ENCODE measurements at regions not wholly inside any gene's neighbourhood (a gene's known extent, or its start where the extent isn't known, plus 50 kb on each side); places are given as distances from the start of the nearest gene placed in this dataset.
"Not testable (repeated sequence)": the region's sequence is repeated elsewhere in the genome, so short reads cannot be mapped to it uniquely, and the experiment has no call there.

DNA sequence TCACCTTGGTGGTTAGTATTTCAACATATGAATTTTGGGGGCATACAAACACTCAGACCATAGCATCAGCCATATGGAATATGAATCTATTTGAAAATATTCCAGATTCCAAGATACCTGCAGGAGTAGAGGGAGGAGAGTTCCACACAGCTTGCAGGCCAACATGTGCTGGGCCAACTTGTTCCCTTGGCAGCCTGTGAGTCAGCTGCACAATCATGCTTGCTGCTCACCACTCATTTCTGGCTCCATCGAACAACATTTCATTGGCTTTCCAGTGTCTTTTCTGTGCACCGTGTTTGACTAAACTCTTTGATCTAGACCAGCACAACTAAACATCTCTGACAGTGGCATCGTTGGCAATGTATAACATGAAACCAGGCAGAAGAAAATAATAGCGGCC, 282.5 kb upstream of the RASGEF1B start:
- DNase-seq: no peak

DNA sequence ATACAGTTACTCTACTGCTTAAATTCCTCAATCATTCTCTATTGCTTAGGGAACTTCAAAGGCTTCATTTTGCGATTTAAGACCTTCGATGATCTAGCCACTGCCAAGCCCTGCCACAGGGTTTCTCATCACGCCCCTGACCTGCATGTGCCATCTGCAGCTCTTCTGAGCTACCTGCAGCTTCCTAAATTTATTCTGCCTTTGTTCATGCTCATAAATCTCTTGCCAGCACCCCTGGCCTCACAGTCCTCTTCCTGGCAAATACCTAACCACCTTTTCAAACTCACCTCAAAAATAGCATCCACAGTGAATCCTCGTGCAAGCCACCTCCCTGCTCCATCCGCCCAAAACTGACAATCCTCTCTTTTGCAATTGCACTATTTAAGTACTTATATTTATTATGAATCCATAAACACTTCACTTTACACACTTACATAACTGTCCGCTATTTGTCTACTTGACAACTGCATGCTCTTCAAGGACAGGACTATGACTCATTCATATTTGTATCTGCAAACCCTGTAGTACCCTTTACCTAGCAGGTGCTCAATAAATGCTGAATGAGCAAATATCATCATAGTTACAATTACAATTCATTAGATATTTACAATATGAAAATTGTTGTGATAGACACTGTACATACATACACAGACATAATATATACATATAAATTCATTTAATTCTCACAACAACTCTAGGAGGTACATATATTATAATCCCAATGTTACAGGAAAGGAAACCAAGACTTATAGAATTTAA, 280.0 kb upstream of the RASGEF1B start:
- no peak for DNase-seq

DNA sequence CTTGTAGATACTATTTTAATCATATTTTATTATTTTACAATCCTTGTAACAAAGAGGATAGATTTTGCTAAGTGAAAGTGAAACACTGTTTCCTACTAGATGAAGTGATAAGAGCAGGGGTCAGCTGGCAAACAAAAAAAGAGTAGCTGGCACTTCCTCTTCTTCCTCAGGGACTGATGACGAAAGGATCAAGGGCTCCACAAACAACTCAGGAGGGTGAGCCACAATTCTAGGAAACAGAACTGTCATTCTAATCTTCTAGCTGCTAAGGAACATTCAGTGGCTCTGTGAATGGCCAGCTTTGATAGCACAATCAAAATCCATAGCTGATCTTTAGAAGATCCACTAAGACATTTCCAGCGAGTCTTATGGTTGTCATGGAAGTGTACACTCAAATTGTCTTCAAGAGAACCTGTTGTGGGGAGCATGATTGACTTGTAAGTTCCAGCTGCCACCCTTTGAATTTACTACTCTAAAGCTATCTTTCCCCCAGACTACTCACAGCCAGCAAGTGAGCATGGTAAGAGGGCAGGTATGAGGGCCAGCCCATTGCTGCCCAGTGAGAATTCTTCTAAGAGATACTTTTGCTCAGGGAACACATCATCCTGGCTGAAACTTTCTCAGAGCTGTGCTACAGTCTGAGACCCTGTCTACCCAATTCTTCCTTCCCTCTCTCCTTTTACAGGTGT, 275.7 kb upstream of the RASGEF1B start:
- no peak for DNase-seq

DNA sequence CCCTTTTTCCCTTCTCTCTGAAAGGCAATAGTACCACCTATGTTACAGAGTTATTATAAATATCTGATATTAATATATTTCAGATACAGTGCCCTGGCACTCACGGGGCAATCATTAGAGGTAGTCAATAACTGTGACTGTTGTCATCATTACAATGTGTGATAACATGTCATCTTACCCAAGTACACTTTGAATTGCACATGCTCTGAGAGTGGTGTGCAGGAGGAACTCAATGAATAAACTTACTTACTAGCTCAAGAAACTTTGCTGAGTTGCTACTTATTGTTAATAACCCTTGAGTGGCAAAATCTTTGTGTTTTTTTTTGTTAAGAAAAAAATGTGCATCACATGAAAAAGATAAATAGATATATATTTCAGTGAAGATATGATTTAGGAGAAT, 275.1 kb upstream of the RASGEF1B start:
- no peak for DNase-seq

DNA sequence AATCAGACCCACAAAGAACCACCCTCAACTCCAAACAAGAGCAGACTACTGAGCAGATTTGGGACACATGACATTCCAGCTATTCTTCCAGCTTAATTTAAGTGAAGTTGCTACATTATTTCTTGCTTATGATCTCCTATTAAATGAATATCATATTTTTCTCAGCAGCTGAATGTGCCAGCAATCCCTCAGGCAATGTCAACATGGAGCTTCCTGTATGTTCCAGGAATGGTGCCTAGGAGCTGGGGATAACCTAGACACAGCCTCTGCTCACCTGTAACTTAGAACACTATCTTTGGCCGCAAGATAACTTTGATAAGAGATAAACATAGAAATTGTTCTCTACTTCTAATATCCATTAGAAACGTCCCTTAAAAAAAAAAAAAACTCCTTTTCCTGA, 274.4 kb upstream of the RASGEF1B start:
- no peak for DNase-seq

DNA sequence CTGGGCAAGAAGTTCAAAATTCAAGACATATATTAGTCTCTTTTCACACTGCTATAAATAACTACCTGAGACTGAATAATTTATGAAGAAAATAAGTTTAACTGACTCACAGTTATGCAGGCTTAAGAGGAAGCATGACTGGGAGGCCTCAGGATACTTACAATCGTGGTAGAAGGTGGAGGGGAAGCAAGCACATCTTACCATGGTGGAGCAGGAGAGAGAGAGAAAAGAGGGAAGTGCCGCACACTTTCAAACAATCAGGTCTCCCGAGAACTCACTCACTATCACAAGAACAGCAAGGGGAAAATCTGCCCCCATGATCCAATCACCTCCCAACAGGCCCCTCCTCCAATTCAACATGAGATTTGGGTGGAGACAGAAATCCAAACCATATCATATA, 273.3 kb upstream of the RASGEF1B start:
- DNase-seq: no peak

DNA sequence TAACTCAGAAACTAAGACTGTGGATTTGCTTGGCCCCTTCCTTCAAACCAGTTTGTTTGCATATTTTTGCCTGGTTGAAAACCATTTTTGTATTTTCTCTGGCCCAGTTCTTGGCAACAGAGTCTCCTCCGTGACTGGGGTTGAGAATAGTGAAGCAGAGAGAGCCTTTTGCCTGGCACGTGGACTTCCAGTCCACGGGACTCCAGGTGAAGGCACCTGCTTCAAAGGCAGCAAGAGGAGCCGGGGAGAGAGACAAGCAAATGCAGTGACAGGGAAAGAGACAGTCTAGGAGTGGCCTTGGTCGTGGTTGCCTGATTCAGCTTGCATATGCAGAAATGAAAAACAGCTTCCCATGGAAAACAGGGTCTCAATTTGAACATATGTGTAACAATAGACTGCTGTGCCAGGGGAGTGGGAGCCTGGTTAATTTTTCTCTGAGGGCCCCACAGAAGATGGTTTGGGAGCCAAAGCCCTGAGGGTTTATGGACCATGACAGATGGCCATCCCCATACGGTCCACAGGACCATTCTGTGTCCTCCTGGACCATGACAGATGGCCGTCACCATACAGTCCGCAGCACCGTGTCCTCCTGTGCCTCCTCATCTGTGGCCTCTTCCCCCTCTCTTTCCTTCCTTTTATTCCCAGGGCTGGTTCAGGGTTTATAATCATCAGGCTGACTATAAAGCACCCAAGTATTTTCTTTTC, 272.2 kb upstream of the RASGEF1B start:
- no peak for DNase-seq

DNA sequence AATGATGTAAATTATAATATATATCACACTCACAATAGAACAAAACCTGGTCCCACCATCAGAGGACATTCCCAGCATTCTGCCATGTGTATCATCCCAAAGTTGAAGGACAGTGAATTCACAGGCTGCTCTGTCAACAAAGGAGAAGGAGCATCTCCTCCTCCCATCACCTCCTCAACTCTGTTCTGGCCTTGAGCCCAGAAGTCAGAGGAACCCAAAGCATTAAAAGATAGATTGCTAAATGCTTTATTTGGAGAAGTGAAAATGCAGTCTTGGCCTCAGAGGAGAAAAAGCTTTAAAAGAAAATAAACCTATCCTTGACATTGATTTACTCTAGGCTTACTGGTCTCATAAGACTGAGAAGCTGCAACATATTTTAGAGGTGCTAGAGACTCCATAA, 268.8 kb upstream of the RASGEF1B start:
- DNase-seq: no peak

DNA sequence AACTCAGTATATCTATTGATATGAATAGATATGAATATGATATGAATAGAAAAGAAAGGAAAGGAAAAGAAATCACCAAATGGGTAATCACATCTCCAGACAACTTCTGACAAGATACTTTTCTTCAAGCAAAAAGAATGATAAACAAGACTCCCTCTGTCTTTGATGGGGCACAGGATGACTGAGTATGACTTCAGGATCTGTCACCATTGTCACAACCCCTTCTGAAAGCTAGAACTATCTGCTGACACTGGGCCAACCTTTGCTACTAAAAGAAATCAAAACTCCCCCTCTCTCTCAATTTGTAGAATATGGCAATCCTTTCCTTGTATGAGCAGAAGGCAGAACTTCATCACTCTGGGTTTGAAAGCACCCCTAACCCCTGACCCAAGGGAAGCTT, 267.2 kb upstream of the RASGEF1B start:
- DNase-seq: no peak

DNA sequence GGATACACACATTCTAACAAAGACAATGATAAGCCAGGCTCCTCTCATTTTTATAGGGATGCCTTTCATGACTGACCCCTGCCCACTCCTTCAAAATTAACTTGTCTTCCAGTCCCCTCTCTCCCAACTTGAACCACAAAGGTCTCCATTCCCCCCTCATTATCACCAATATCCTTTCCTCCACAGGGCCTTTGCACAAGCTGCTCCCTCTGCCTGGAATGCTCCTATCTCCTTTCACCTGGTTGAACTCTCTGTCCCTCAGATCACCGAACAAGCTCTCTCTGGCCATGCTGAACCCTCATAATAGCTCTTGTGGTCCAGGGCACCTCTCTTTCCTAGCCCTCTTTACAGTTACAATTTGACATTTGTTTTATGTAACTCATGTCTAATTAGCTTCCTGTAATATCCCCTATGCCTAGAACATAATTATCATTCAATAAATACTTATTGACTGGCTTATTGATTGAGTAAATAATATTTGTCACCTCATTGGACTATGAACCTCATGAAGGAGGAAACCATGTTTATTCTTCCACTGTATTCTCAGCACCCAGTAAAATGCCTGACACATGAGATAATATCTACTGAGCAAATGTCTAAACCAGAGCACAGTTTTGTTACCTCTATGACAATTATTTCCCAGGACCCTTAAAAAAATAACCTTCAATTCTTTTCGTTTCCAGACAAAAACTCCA, 266.3 kb upstream of the RASGEF1B start:
- no peak for DNase-seq

DNA sequence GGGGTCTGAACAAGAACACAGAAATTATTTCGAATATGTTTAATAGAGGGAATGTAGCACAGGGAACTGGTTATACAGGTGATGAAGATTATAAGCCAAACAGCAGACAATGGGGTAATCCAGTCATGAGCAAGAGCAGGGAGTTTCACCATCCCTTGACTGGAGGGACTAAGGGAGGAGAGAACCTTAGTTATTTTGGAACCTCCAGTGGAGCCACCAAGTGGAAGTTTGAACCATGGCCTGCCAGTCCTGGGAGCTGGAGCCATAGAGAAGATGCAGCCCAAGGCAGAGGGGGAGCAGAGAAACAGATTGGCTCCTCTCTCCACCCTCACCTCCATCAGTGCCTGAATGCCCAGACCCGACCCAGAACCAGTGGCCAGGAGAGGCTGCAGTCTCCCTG, 264.6 kb upstream of the RASGEF1B start:
- DNase-seq: no peak

DNA sequence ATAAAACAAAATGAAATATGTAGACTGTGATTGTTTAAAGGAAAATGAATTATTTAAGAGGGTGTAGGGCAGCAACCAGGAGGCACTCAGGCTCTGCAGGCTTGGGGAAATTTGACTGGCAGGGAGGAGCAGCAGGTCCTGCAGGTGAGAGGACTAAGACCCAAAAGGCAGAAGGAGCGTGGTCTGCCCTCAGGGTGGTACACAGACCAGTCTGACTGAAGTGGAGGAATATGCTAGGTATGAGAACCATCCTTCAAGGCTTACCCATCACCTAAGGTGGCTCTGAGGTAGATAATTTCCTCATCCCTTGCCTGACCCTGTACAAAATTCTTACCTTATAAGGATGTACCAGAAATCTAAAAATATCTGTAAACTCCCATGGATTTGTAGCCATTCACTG, 261.3 kb upstream of the RASGEF1B start:
- no peak for DNase-seq

DNA sequence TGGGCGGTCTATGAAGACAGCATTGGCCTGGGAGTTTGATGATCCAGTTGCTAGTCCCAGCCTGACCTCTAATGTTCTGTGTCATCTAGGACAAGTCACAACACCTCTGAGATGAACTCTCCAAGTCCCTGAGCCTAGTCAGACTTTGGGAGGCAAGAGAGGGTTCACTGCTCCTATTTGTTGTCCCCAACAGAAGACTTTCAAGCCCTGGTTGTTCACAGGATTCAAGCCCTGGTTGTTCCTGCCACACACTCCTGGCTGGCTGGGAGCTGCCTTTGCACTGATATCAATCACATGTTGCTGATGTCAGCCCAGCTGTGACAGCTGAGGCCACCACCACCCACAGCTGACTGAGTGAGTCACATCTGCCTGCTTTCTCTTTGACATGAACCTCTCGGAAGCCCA, 253.2 kb upstream of the RASGEF1B start:
- peak; percentile 59 for DNase-seq

DNA sequence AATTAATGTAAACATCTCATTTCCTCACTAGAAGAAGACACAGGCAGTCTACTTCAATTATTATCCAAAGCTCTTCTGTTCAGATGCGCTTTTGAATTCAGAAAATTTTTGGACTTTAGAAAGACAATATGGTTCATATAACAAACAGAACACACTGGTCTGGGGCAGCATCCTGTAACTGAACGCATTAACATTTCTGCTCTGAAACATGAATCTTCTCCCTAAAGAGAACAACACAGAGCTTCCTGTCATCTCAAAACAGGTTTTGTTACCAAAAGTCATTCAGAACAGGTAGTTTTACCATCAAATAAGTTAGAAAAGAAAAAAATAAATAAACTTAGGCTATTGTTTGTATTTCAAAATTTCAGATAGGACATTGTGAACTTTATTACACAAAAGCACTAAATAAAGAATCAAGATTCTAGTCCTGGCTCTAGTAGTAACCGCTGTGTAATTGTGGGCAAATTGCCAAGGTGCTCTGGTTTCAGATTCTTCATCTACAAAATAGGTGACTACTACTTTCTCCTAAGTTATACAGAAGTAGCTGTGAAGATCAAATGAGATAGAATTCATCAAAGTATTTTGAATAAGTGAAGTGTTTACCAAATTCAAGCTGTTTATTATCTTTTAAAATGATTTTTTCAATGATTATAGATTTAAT, 252.3 kb upstream of the RASGEF1B start:
- no peak for DNase-seq

DNA sequence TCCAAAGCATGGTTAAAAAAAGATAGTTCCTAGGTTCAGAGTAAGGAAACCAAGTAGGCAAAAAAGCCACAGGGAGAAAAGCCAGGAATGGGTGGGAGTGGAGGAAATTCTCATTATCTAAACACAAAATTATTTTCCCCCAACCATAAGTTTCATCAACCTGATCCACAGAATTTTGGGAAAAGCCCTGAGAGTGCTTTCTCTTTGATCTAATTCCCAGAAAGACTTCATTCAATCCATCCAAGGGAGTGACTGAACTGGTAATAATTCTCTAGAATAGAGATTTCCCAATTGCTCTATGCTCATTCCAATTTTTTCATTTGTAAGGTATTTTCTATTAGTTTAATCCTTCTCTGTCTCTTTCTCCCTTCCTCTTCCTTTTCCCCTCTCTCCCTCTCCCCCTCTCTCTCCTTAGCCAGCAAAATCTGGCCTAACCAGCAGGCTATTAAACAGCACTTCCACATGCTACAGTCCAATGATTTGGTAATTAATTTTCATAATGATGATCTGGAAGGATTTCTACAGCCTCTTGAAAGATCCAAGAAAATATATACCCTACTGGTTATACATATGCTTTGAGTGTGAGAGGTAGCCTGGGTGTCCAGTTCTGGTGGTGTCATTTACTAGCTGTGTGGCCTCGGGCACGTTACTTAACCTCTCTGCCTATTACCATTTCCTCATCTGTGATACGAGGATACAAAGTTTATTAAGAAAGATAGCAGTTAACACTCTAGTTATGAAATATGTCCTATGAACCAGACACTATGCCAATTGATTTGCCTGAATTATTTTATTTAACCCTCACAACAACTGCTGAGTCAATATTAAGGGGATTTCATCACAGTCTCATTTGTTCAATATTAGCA, 251.5 kb upstream of the RASGEF1B start:
- no peak for DNase-seq

DNA sequence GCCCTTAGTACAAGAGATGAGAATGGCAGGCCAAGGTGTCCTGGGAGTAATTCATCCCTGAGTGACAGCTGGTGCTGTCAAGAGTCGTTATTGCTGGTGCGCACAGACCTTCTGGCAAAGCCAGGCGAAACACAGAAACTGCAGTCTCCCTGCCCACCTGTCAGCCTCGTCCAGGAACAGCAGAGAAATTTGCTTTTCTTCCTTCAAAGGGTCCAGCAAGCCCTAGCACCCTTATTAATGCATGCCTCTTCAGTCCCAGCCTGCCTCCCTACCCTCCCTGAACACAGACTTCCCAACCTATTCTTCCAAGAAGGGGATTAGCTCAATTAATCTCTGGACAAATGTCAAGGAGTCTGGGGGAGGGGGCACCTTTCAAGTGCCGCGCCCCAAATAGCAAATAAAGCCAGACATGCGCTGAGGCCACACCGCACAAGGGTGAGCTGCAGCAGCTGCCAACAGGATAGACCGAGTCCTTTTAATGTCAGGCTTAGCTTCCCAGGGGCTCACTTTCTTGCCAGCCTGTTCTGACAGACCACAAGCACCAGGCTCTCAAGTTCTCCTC, 250.7 kb upstream of the RASGEF1B start:
- no peak for DNase-seq

DNA sequence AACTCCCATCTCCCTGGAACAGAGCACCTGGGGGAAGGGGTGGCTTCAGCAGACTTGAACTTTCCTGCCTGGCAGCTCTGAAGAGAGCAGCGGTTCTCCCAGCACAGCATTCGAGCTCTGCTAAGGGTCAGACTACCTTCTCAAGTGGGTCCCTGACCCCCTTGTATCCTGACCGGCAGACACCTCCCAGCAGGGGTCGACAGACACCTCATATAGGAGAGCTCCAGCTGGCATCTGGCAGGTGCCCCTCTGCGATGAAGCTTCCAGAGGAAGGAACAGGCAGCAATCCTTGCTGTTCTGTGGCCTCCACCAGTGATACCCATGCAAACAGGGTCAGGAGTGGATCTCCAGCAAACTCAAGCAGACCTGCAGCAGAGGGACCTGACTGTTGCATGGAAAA, 244.1 kb upstream of the RASGEF1B start:
- DNase-seq: no peak

DNA sequence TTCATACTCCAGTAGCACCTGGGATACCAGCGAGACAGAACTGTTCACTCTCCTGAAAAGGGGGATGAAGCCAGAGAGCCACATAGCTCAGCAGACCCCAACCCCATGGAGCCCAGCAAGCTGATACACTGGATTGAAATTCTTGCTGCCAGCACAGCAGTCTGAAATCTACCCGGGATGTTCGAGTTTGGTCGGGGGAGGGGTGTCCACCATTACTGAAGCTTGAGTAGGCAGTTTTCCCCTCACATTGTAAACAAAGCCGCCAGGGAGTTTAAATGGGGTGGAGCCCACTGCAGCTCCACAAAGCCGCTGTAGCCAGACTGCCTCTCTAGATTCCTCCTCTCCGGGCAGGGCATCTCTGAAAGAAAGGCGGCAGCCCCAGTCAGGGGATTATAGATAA, 243.7 kb upstream of the RASGEF1B start:
- not testable (repeated sequence) for DNase-seq

DNA sequence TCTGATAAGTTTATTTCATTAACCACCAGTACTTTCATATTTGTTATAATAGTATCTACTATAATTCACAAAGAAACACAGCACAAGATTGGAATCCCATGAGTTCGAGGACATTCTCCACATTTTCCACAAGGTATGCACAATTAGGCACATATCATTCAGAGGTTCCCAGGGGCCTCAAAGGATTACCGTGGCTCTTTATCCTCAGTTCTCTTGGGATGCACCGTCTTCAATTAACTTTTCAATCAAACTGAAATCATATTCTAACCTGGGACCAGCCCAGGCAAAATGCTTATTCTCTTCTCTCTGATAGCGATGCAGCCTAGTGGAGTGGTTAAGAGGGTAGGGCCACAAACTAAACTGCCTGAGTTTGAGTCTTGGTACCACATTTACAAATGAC, 242.6 kb upstream of the RASGEF1B start:
- no peak for DNase-seq

DNA sequence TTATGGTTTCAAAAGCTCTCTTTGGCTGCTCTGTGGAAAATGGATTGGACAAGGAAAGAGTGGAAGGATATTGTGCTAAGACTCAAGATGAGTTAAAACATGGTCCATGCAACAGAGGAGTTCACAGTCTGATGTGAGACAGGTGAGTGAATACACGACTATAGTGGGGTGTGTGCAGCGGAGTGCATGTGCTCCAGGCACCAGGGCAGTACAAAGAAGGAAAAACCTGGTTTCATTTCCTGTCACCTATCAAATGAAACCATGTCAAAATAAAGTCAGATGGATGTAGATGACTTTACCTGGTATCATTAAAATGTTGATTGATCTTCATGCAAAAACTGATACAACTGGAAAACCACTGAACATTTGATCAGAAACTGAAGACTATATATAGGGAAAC, 241.0 kb upstream of the RASGEF1B start:
- no peak for DNase-seq

DNA sequence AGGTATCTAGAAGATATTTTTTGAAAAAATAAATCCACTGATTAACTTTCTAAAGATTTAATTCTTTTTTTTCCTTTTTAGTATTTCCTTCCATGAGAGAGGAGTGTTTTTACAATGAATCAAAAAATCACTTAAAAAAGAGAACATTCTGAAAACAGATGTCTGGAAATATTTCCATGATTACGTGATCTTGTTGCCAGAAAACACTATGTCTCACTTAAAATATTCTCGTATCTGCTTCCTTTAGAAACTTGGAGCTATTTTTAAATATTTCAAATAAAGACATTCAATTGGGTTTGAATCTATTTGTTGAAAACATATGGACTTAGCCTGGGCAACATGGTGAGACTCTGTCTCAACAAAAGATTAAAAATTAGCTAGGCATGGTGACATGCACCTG, 232.8 kb upstream of the RASGEF1B start:
- no peak for DNase-seq

DNA sequence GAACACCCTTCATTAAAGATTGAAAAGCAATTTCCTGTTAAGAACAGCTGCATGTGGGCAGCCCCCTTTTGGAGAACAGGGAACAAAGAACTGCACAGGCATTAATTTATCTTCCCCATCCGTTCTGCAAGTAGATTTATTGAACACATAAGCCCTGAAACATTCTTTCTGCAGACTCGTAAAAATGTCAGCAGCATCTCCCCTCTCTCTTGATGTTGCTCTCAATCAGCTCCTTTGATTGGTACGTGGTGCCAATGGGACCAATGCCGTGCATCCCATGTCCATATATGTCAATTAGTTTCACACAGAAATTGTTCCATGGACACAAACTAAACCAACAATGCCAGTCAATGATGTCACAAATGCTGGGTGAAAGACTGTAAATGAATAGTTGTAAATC, 228.5 kb upstream of the RASGEF1B start:
- no peak for DNase-seq
